ENCODE measurements at regions not wholly inside any gene's neighbourhood (a gene's known extent, or its start where the extent isn't known, plus 50 kb on each side); places are given as distances from the start of the nearest gene placed in this dataset.

DNA sequence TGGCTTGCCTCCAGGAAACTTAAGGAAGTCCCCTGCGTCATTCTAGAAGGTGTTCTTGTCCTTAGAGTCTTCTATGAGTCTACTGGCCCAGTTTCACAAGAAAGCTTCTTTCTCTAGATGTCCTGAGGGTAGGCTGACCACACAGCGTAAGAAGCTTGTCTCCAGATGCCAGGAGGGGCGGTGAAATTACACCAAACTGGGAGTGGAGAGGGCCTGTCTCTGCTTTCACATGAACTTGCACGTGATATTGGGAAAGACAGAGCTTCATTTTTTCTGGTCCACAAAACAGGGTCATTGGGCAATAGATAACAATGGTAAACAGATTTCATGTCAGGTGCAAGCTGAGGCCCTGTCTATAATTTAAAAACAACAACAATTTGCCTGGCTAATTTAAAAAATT is 85.7 kb upstream of the TBX3 start:
- TF ChIP-seq, protein P1, sequence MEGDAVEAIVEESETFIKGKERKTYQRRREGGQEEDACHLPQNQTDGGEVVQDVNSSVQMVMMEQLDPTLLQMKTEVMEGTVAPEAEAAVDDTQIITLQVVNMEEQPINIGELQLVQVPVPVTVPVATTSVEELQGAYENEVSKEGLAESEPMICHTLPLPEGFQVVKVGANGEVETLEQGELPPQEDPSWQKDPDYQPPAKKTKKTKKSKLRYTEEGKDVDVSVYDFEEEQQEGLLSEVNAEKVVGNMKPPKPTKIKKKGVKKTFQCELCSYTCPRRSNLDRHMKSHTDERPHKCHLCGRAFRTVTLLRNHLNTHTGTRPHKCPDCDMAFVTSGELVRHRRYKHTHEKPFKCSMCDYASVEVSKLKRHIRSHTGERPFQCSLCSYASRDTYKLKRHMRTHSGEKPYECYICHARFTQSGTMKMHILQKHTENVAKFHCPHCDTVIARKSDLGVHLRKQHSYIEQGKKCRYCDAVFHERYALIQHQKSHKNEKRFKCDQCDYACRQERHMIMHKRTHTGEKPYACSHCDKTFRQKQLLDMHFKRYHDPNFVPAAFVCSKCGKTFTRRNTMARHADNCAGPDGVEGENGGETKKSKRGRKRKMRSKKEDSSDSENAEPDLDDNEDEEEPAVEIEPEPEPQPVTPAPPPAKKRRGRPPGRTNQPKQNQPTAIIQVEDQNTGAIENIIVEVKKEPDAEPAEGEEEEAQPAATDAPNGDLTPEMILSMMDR (IDR thresholded peaks at IDR 0.05; ENCODE audit: extremely low read depth in 1 of 2, insufficient read depth in 1 of 2, low read depth in 1 of 2, low read length in 2 of 2) = no peak
- no peak for TF ChIP-seq POLR2AphosphoS5 (IDR thresholded peaks at IDR 0.05; ENCODE audit: insufficient read depth, low read depth, low read length)
- no peak for TF ChIP-seq POLR2A (IDR thresholded peaks at IDR 0.05; ENCODE audit: low read depth, low read length)
- TF ChIP-seq MYC (IDR thresholded peaks at IDR 0.05; ENCODE audit: low read depth, low read length) = no peak
- TF ChIP-seq EZH2 (IDR thresholded peaks at IDR 0.05; ENCODE audit: borderline replicate concordance, low read depth, low read length, severe bottlenecking) = no peak
- TF ChIP-seq, protein P2, sequence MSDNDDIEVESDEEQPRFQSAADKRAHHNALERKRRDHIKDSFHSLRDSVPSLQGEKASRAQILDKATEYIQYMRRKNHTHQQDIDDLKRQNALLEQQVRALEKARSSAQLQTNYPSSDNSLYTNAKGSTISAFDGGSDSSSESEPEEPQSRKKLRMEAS (IDR thresholded peaks at IDR 0.05; ENCODE audit: insufficient read depth, insufficient read length) = no peak
- no peak for TF ChIP-seq FOS (IDR thresholded peaks at IDR 0.05; ENCODE audit: borderline replicate concordance, insufficient read depth, low read length)
- TF ChIP-seq JUN (IDR thresholded peaks at IDR 0.05; ENCODE audit: borderline replicate concordance, insufficient read depth, insufficient read length, low read depth) = no peak

Measured in endothelial cell of umbilical vein (primary cell).